HL-60 (cell line): ENCODE measurements at regions not wholly inside any gene's neighbourhood (a gene's known extent, or its start where the extent isn't known, plus 50 kb on each side); places are given as distances from the start of the nearest gene placed in this dataset.

ENCODE experiments used
- DNase-seq, 2 experiments: peaks; one replicate each; pipeline ENCODE4 v3.0.0-alpha.2; 2010 to 2020; ENCODE audit warnings: low read depth in 1 of 2, low spot score in 1 of 2
- H3K27ac ChIP-seq: fragments of 250-450 bp; sonication (Bioruptor Pico); replicated peaks from 2 replicates; pipeline ENCODE4 v1.5.1; 2020; ENCODE audit warnings: mild to moderate bottlenecking, moderate library complexity
- H3K27me3 ChIP-seq: fragments of 250-450 bp; sonication (Bioruptor Pico); 2 replicates; pipeline ENCODE4 v1.5.1; 2021; ENCODE audit warnings: mild to moderate bottlenecking, moderate library complexity; ENCODE audit not compliant: insufficient read depth, poor library complexity, severe bottlenecking
- H3K4me3 ChIP-seq: replicated peaks from 2 replicates; pipeline ENCODE4 v1.5.1; 2011; ENCODE audit warnings: mild to moderate bottlenecking, control low read depth, low read length; ENCODE audit not compliant: insufficient read depth
- CTCF ChIP-seq: IDR thresholded peaks from one replicate; pipeline ENCODE4 v1.5.1; 2011; ENCODE audit warnings: low read length, control low read depth, inconsistent platforms; ENCODE audit not compliant: insufficient read depth
- GABPA ChIP-seq: IDR thresholded peaks from 2 replicates; pipeline ENCODE4 v1.6.1; 2012; ENCODE audit warnings: low read depth
- POLR2AphosphoS5 ChIP-seq: IDR thresholded peaks from 2 replicates; pipeline ENCODE4 v1.6.1; 2012; ENCODE audit warnings: low read depth
- REST ChIP-seq: IDR thresholded peaks from 2 replicates; pipeline ENCODE4 v1.6.1; 2012; ENCODE audit warnings: low read depth; ENCODE audit not compliant: insufficient replicate concordance
- SPI1 ChIP-seq: IDR thresholded peaks from 2 replicates; pipeline ENCODE4 v1.6.1; 2012; ENCODE audit warnings: low read depth, mild to moderate bottlenecking, borderline replicate concordance

GRCh38 chr3:177783767-177784166, 586.5 kb upstream of the TBL1XR1 start:
- Histone ChIP-seq H3K27ac (no peak overlapping the region), H3K27me3 (no peaks in the 10 kb centered on the region), H3K4me3 (no peak overlapping the region)
- TF ChIP-seq SPI1 (no peak), POLR2AphosphoS5 (no peak), REST (no peak), GABPA (no peak), CTCF (no peak)
- DNase-seq = no peak

GRCh38 chr3:177787279-177788041, 590.2 kb upstream of the TBL1XR1 start:
- Histone ChIP-seq H3K4me3 (no peak overlapping the region), H3K27me3 (no peaks in the 10 kb centered on the region), H3K27ac (no peak overlapping the region)
- TF ChIP-seq REST = no peak
- no peak for TF ChIP-seq POLR2AphosphoS5
- no peak for TF ChIP-seq GABPA
- no peak for TF ChIP-seq SPI1
- TF ChIP-seq CTCF = no peak
- DNase-seq = no peak

- DNase-seq = no peak
- Histone ChIP-seq H3K27ac (no peak overlapping the region), H3K4me3 (no peak overlapping the region), H3K27me3 (no peaks in the 10 kb centered on the region)
- no peak for TF ChIP-seq REST
- no peak for TF ChIP-seq GABPA
- no peak for TF ChIP-seq CTCF
- no peak for TF ChIP-seq SPI1
- no peak for TF ChIP-seq POLR2AphosphoS5
These were observed 592.2 kb upstream of the TBL1XR1 start for GRCh38 chr3:177789500-177789899.
